Liver (tissue), 3 donors: ENCODE measurements at regions not wholly inside any gene's neighbourhood (a gene's known extent, or its start where the extent isn't known, plus 50 kb on each side); places are given as distances from the start of the nearest gene placed in this dataset.

Experiments
- EGR1 ChIP-seq, 2 donors: IDR thresholded peaks; 2 replicates each; pipeline ENCODE4 v1.6.1; 2016 to 2018; ENCODE audit warnings: antibody characterized with exemption in 2 of 2, low read depth in 2 of 2
- GABPA ChIP-seq, 2 donors: IDR thresholded peaks in 1 of 2; conservative IDR thresholded peaks in 1 of 2; 2 replicates each; pipeline ENCODE4 v1.6.1; 2016; ENCODE audit warnings: antibody characterized with exemption in 2 of 2, mild to moderate bottlenecking in 1 of 2, moderate library complexity in 1 of 2
- HNF4A ChIP-seq, 2 donors: conservative IDR thresholded peaks; 2 replicates each; pipeline ENCODE4 v1.6.1; 2016; ENCODE audit warnings: antibody characterized with exemption in 2 of 2, mild to moderate bottlenecking in 2 of 2
- HNF4G ChIP-seq: IDR thresholded peaks from 2 replicates; pipeline ENCODE4 v1.6.1; 2016; ENCODE audit warnings: antibody characterized with exemption
- RAD21 ChIP-seq, 2 donors: IDR thresholded peaks; 2 replicates each; pipeline ENCODE4 v1.6.1; 2016; ENCODE audit warnings: antibody characterized with exemption in 2 of 2, mild to moderate bottlenecking in 2 of 2
- SP1 ChIP-seq: IDR thresholded peaks from 2 replicates; pipeline ENCODE4 v1.6.1; 2018; ENCODE audit warnings: antibody characterized with exemption, mild to moderate bottlenecking
- TAF1 ChIP-seq: conservative IDR thresholded peaks from 2 replicates; pipeline ENCODE4 v1.6.1; 2016; ENCODE audit warnings: antibody characterized with exemption, mild to moderate bottlenecking
- TF ChIP-seq, protein P1 (sequence below): fragments of 150-350 bp; IDR thresholded peaks from 2 replicates; pipeline ENCODE4 v1.5.1; 2017; ENCODE audit warnings: improper control_type of control experiment, low read depth, low read length; ENCODE audit not compliant: missing input control
- TF ChIP-seq, protein P2 (sequence below): IDR thresholded peaks from 2 replicates; pipeline ENCODE4 v1.6.1; 2016; ENCODE audit warnings: antibody characterized with exemption, mild to moderate bottlenecking
- TF ChIP-seq, protein P3 (sequence below): IDR thresholded peaks from 2 replicates; pipeline ENCODE4 v1.6.1; 2016; ENCODE audit warnings: antibody characterized with exemption
- TF ChIP-seq, protein P4 (sequence below): IDR thresholded peaks from 2 replicates; pipeline ENCODE4 v1.6.1; 2016; ENCODE audit warnings: antibody characterized with exemption
- donor health status: healthy.
- donor health status: healthy.

DNA sequence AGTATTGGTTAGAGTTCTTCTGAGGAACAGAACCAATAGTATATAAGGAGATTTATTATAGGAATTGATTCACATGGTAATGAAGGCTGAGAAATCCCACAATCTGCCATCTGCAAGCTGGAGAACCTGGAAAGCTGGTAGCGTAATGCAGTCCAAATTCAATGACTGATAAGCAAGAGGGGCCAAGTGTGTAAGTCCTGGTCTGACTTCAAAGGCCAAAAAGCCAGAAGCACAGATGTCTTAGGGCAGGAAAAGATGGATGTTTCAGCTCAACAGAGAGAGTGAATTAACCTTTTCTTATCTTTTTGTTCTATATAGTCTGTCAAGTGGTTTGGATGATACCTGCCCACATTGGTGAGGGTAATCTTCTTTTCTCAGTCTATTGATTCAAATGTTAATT, 146.4 kb downstream of the FGF10 start:
- TF ChIP-seq, protein P1, sequence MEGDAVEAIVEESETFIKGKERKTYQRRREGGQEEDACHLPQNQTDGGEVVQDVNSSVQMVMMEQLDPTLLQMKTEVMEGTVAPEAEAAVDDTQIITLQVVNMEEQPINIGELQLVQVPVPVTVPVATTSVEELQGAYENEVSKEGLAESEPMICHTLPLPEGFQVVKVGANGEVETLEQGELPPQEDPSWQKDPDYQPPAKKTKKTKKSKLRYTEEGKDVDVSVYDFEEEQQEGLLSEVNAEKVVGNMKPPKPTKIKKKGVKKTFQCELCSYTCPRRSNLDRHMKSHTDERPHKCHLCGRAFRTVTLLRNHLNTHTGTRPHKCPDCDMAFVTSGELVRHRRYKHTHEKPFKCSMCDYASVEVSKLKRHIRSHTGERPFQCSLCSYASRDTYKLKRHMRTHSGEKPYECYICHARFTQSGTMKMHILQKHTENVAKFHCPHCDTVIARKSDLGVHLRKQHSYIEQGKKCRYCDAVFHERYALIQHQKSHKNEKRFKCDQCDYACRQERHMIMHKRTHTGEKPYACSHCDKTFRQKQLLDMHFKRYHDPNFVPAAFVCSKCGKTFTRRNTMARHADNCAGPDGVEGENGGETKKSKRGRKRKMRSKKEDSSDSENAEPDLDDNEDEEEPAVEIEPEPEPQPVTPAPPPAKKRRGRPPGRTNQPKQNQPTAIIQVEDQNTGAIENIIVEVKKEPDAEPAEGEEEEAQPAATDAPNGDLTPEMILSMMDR, result no peak
- TF ChIP-seq SP1 (no peak), HNF4G (no peak), TAF1 (no peak), EGR1 (IDR thresholded peaks at IDR 0.05; ENCODE audit: low read depth in 2 of 2) (no peak), HNF4A (conservative IDR thresholded peaks at IDR 0.05) (no peak), GABPA (IDR thresholded peaks at IDR 0.05 in 1 of 2, conservative IDR thresholded peaks at IDR 0.05 in 1 of 2) (no peak), RAD21 (IDR thresholded peaks at IDR 0.05) (no peak)
- TF ChIP-seq, protein P2, sequence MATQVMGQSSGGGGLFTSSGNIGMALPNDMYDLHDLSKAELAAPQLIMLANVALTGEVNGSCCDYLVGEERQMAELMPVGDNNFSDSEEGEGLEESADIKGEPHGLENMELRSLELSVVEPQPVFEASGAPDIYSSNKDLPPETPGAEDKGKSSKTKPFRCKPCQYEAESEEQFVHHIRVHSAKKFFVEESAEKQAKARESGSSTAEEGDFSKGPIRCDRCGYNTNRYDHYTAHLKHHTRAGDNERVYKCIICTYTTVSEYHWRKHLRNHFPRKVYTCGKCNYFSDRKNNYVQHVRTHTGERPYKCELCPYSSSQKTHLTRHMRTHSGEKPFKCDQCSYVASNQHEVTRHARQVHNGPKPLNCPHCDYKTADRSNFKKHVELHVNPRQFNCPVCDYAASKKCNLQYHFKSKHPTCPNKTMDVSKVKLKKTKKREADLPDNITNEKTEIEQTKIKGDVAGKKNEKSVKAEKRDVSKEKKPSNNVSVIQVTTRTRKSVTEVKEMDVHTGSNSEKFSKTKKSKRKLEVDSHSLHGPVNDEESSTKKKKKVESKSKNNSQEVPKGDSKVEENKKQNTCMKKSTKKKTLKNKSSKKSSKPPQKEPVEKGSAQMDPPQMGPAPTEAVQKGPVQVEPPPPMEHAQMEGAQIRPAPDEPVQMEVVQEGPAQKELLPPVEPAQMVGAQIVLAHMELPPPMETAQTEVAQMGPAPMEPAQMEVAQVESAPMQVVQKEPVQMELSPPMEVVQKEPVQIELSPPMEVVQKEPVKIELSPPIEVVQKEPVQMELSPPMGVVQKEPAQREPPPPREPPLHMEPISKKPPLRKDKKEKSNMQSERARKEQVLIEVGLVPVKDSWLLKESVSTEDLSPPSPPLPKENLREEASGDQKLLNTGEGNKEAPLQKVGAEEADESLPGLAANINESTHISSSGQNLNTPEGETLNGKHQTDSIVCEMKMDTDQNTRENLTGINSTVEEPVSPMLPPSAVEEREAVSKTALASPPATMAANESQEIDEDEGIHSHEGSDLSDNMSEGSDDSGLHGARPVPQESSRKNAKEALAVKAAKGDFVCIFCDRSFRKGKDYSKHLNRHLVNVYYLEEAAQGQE, result no peak
- TF ChIP-seq, protein P3, sequence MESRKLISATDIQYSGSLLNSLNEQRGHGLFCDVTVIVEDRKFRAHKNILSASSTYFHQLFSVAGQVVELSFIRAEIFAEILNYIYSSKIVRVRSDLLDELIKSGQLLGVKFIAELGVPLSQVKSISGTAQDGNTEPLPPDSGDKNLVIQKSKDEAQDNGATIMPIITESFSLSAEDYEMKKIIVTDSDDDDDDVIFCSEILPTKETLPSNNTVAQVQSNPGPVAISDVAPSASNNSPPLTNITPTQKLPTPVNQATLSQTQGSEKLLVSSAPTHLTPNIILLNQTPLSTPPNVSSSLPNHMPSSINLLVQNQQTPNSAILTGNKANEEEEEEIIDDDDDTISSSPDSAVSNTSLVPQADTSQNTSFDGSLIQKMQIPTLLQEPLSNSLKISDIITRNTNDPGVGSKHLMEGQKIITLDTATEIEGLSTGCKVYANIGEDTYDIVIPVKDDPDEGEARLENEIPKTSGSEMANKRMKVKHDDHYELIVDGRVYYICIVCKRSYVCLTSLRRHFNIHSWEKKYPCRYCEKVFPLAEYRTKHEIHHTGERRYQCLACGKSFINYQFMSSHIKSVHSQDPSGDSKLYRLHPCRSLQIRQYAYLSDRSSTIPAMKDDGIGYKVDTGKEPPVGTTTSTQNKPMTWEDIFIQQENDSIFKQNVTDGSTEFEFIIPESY, result no peak
- TF ChIP-seq, protein P4, sequence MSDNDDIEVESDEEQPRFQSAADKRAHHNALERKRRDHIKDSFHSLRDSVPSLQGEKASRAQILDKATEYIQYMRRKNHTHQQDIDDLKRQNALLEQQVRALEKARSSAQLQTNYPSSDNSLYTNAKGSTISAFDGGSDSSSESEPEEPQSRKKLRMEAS, result no peak
